ENCODE measurements at regions not wholly inside any gene's neighbourhood (a gene's known extent, or its start where the extent isn't known, plus 50 kb on each side); places are given as distances from the start of the nearest gene placed in this dataset.
"Not testable (repeated sequence)": the region's sequence is repeated elsewhere in the genome, so short reads cannot be mapped to it uniquely, and the experiment has no call there.

DNA sequence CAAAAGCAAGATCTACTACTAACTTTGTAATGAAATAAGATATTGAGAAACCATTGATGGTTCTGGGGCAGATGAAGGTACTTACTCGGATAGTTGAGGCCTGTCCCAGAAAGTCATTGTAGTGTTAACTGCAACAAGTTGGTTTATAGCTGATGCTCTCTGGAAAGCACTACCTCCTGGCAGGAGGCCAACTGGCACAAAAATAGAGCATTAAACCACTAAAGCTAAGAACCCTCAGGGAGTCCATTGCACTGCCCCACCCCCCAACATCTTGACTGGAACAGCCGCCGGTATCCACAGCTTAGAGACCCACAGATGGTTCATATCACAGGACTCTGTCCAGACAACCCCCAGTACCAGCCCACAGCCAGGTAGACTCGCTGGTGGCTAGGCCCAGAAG is 552.5 kb upstream of the CRIM1 start:
- DNase-seq (ENCODE audit: low read depth), result no peak

DNA sequence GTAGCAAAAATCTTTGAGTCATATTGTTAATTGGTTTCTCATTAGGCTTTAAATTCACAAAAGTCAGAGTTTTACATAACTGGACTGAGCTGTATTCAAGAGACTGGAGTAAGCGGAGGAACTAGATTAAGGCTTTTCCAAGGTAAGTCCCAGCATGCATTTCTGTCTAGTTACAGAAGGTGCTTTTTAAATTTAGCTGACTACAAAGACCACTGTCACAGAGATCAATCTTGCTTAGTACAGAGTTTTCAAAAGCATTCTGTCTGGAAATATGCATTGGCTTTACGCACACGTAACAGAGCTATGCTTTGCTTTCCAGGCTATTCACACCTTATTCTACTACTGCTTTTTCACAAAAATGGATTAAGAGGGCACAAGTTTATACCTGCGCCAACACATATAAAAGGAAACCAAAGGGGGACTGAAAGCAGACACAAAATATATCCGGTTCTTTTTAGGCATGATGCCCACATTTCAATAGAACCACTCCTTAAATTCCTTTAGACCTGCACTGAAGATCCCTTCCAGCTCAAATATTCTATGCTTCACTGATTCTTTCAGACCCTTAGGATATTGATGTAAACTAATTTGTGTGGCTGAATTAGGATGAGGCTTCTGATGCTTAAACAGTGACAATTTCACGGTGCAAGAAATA is 560.7 kb upstream of the CRIM1 start:
- no peak for DNase-seq (ENCODE audit: low read depth)

DNA sequence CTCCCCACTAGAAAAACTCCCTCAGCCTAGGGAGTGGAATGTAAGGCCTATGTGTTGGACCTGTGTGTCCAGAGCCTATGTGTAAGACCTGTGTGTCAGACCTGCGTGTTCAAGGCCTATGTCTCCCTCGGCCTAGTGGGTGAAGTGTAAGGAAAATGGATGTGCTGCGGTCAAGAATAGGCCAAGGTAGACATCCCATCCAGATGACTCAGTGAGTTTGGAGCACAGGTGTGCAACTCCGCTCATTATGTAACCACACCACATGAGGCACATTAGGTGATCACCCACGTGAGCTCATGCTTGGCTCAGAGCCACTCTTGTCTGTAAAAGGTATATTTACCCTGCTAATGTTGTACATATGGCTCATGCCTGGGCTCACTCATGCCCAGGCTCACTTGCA is 565.3 kb upstream of the CRIM1 start:
- DNase-seq (ENCODE audit: low read depth), result no peak

DNA sequence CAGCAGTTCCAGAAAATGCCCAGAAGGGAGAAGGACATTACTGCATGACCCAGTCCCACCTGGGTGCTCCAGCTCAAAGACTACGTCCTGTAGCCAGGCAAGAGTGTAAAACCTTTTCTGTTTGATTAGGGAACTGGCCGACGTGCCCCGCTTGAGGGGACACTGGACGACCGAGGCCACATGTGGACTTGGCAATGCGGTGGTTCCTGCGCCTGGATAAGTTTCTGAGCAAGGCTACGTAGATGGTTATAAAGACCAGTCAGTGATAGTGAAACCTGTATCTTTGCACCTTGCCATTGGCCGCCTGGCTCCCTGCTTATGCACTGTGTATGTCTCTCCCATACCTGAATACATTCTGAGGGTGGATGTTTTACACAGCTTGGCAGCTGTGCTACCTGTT is 567.0 kb upstream of the CRIM1 start:
- DNase-seq (ENCODE audit: low read depth), result no peak

DNA sequence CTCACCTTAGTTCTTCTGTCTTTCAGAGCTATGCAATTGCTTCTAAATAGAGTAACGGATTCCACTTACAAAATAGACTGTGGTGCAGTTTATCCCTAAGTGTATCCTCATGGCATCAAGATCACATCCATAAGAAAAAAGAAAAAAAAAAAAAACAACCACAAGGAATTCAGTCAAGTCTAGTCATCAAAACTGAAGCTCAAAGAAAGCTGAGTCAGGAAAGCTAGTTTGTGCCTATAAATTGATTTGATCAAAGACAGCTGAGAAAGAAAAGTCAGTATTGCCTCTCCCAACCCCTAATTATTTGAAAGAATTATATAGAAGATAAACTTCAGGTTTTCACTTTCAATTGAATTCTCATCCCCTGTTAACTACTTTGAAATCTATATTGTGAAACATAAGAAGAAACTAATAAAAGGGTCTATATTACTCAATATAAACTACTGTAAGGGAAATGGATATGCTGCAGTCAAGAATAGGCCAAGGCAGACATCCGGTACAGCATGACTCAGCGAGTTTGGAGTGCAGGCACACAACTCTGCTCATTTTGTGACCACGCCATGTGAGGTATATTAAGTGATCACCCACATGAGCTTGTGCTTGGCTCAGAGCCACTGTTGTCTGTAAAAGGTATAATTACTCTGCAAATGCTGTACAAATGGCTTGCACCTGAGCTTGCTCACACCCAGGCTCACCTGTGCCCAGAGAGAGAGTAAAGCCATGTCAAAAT is 568.1 kb upstream of the CRIM1 start:
- no peak for DNase-seq (ENCODE audit: low read depth)

DNA sequence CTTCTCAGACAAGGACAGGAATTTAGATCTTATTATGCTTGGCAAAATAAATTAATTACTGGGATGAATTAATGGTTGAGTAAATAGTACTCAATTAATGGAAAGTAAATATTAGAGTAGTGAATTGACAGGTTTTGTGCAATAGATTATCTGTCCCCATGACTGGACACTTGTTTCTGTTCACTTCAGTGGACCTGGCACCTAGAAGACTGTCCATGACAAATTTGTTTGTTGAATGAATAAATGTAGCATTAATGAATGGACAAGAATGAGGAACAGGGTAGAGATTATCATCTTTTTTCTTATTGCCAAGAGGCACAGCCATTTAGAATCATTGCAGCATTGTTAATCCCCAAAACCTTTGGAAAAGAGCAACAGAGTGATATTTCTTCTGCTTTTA is 570.0 kb upstream of the CRIM1 start:
- DNase-seq (ENCODE audit: low read depth), result no peak

DNA sequence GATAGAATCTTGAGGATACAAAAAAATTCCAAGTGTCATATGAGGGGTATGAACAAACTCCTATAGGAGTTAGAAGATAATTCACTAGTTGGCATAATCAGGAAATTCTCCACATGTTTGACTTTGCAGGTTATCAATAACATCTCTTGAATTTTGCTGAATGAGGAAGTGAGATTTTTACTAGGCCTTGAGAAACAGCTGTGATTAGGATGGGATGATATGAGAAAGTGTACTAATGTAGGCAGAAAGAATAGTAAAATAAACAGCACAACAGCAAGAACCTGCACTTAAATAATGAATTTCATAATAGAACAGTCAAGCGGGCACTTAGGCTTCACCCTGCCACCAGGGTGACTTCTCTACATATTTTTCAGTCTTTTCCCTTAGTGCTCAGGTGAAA is 570.8 kb upstream of the CRIM1 start:
- DNase-seq (ENCODE audit: low read depth), result no peak

DNA sequence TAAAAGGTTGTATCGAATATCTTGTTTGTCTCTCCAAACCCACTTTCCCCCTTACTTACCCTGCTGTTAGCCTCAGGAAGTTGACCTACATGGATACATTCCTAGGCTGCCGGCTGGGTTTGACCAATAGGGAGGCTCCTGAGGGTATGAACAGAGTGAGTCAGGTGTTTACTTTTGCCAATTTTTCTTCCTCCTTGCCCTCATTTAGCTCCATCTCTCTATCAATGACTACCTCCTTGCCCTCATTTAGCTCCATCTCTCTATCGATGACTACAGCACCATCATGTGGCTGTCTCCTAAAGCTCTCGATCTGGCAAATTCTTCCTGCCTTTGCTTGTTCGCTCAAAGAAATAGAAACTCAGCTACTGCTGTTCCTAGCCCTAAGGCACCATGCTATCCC is 571.9 kb upstream of the CRIM1 start:
- DNase-seq (ENCODE audit: low read depth), result no peak

DNA sequence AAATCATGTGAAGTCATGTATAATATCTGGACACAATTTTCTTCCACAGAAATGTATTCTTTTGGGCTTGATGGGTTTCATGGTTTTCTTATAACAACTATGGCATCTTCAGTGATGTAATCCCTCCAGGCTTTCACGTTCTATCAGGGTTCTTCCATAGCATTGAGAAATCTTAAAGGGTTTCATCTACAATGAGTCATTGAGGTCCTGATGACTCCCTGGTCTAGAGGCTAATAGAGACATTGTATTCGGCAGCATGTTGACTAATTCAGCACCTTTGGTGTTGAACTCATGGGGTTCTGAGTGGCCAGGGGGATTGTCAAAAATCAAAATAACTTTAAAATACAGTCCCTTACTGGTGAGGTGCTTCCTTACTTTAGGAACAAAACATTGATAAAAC is 614.0 kb upstream of the CRIM1 start:
- DNase-seq (ENCODE audit: low read depth), result no peak

DNA sequence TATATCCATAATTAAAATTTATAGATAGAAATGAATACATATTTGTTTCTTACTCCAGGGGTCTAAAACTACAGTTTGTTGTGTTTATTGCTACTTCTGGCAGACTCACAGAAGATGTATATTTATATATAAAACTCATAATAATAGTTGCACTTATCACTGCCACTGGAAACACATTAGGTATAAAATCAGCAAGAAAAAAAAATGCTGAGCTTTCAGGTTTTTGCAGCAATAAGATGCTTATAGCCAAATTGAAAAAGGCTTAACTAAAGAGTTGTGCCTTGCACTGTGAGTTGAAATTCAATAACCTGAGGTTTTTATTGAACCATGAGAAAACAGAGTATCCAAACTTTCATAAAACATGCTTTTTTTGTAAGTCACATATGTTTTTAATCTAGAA is 623.9 kb upstream of the CRIM1 start:
- DNase-seq (ENCODE audit: low read depth), result no peak

DNA sequence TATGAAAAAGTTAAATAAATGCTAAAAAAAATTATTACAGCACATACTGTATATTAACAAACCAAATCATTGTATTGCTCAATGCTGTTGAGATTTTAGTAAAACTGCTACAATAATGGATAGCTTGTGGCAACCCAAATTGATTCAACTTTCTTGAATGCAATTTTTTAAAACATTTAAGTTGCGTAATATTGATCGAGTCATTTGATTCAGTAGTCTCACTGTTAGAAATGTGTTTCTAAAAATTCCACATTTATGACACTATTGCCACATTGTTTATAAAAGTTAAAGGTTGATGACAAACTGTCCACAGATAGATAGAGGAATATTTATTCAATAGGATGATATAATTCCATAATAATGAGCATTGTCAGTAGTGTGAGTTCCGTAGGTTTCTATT is 640.7 kb upstream of the CRIM1 start:
- no peak for DNase-seq (ENCODE audit: low read depth)

DNA sequence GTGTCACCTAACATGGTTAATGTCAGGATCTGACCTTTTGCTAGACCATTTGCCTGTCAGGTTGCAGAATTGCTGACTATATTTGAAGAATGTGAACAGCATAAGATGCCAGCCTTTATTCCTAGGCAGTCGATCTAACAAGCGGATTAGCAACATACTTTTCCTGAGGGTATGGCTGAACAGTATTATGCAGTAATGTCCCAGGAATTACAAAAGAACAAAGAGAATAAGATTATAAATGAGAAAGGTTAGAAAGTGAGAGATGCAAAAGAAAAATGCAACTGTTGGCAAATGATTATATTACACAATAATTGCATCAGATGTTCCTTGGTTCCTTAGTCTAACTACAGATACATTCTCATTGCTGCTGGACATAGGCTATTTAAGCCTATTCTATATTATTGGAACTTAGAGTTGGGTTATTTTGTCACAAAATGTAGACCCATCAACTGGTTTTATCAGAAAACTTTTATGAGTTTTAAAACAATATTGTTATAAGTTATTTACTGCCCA is 647.1 kb upstream of the CRIM1 start:
- no peak for DNase-seq (ENCODE audit: low read depth)

DNA sequence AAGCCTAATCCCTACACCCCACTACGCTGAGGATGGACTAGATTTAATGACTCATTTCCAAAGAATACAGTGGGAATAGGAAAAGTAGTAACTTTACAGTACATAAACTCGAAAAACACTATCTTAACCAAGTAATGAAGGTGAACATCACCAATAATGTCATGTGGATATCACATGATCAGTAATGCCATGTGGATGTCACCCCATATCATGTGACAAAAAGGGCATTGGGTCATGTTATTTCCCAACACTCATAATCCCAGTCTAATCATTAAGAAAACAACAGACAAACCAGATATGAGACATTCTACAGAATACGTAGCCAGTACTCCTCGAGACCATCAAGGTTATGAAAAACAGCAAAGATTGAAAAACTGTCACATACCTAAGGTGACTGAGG is 667.3 kb upstream of the CRIM1 start:
- DNase-seq (ENCODE audit: low read depth), result no peak

DNA sequence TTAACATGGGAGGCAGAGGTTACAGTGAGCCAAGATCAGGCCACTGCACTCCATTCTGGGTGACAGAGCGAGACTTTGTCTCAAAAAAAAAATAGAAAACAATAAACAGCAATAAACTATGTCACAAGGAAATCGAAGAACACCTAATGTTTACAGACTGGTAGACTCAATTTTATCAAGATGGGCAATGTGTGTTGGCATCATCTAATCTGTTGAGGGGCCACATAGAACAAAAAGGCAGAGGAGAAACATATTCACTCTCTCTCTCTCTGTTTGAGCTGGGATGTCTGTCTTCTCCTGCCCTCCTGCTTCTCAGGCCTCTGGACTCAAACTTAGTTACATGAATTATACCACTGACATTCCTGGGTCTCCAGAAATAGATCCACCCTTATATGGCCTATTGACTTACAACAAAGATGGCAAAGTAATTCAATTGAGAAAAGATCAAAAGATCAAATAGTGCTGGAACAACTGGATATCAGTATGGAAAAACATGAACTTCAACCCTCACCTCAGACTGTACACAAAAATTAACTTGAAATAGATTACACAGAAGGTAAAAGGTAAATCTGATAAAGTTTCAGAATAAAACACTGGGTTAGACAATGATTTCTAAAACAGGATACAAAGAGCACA is 703.8 kb upstream of the CRIM1 start:
- no peak for DNase-seq (ENCODE audit: low read depth)

DNA sequence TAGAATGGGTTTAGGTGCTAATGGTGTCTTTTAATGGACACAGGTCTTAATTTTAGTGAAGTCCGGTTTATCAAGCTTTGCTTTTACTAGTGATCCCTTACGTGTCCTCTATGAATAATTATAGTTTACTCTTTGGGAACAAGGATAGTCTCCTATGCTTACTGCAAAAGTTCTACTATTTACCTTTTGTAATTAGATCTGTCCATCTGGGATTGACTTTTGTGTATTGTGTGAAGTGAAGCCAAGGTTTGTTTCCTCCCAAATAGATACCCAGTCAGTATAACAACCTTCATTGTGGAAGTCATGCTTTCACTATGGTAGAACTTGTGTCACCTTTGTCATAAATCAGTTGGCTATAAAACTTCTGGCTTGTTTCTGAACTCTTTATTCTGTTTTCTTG is 740.9 kb upstream of the CRIM1 start:
- no peak for DNase-seq (ENCODE audit: low read depth)

DNA sequence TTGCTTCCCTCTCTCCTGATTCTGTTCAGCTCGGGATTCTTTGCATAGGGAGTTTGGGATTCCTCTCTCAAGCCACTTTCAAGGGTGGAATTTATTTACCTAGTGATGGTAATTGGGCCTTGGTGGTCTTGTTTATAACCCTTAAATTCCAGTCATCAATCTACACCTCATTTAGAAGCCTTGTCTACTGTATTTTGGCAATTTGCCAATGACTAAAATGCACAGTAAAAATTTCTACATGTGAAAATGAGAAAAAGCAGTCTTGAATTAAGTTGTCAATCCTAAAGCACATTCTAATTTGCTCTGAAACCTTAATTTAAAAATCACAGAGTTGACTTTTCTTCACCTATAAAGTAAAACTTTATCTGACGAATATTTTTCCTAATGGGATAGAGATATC is 749.2 kb upstream of the CRIM1 start:
- no peak for DNase-seq (ENCODE audit: low read depth)

DNA sequence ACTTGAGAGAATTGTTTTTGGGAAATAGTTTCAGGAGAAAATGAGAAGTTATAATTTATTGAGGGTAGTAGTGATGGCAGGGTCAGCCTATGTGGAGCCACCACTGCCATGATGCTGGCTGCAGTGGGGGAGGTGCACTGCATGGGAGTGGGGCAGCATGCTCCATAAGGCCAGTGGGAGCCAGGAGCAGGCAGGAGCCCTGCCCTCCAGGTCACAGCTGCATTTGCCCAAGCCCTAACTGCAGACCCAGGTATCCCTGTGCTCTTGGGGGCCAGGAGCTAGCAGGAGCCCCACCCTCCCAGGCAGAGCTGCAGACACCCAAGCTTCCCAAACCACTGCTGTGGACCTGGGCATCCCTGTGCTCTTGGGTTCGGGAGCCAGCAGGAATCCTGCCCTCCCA is 757.3 kb upstream of the CRIM1 start:
- no peak for DNase-seq (ENCODE audit: low read depth)

DNA sequence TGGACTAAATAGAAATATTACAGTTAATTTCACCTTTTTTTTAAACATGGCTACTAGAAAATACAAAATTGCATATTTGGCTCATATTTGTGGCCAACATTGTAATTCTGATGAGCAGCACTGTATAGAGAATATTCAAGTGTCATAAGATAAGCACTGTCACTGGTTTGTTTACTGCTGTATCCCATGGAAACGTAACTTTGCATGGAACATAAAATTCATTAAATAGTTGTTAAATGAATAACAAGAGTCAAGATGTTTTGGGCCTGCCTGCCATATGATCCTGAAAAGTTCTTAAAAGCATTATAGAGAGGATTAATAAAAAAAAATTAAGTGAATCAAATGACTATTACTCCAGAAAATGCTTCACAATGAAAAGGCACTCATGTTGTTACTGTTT is 763.7 kb upstream of the CRIM1 start:
- no peak for DNase-seq (ENCODE audit: low read depth)

DNA sequence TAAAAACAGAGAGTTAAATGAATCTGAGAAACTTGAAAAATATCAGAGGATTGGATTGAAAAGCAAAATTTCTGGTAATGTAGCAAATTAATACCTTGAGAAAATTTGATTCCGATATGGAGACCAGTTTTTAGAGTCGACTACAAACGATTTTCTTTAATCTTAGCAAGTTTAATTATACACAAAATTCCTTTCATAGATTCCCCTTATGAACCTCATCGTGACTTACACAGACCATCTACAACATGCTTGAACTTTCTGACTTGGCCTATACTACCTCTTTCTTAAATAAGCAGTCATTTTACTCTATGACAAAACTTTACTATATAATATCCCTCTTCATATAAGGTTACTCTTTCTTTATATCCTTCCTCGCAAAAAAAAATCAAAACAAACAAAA is 769.6 kb upstream of the CRIM1 start:
- DNase-seq (ENCODE audit: low read depth), result no peak

DNA sequence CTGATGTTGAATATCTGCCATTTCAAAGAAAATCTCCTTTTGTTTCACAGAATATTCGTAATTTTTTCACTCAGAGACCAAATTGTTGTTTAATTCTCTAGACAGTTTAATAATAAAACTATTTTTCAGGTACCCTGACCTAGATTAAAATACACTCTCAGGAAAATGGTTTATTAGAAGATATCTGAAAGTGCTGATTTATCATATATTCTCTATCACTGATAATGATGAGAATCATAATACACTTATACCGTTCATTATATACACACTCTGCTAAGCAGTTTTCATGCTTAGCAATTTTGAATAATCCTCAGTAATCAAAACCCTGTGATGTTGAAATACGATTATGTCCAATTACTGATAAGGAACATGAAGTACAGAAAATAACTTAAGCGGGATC is 772.9 kb upstream of the CRIM1 start:
- DNase-seq (ENCODE audit: low read depth), result no peak

DNA sequence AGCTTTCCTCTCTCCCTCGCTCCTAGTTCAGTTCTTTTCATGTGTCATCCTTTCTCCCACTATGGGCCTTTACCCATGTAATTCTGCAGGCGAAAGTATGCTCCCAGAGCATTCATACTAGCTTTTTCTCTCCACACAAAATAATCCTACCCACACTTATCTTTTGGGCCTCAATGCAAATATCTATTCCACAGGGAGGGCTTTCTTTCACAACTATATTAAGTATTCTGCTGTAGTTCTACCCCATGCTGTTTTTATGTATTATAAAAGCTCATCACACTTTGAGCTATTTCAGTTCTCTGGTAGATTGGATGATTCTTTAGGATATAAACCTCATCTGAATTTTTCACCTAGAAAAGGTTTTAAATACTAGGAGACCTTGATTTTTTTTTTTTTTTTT is 774.6 kb upstream of the CRIM1 start:
- DNase-seq (ENCODE audit: low read depth), result no peak

DNA sequence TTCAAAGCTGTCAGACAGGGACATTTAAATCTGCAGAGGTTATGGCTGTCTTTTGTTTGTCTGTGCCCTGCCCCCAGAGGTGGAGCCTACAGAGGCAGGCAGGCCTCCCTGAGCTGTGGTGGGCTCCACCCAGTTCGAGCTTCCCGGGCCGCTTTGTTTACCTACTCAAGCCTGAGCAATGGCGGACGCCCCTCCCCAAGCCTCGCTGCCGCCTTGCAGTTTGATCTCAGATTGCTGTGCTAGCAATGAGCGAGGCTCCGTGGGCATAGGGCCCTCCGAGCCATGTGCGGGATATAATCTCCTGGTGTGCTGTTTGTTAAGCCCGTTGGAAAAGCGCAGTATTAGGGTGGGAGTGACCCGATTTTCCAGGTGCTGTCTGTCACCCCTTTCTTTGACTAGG is 787.0 kb upstream of the CRIM1 start:
- DNase-seq (ENCODE audit: low read depth), result not testable (repeated sequence)

DNA sequence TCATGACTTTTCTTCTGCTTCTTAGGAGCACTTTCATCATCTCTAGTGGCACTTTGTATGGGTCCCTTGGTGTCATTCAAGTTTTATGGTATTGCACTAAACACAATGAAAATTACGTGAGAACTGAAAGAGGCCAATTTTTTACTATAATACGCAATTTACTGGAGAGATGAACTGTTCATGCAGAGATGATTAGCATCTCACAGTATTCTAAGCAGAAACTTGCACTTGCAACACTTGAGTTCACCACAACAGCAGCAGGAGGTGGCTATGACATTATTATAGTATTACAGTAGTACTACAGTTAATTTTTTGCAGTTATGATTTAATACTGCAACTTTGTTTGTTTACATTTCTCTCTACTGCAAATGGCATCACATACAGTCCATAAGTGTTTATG is 793.1 kb upstream of the CRIM1 start:
- no peak for DNase-seq (ENCODE audit: low read depth)

DNA sequence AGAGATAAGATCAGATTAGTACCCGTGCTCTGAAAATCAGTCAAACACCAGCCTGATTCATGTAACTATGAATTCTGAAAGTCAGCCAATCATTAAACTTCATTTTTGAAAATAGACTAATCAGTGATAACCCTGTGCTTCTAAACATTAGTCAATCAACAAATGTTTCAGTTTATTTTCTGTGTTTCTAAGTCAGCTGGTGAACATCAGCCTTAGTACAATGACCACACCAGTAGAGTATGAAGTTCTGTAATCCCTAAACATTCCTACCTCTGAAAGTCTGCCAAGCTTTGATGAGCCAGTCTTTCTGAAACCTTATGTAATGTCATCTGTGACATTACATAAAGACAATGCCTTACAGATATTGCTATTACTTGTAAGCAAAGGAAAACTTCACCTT is 807.4 kb upstream of the CRIM1 start:
- DNase-seq (ENCODE audit: low read depth), result no peak

Data from stimulated activated CD8-positive, alpha-beta memory T cell treated with anti-CD3 and anti-CD28 coated beads, Interleukin-7, amount 100 ng/mL, for 24 hours (primary cell).